Panc1 (cell line): ENCODE measurements at regions not wholly inside any gene's neighbourhood (a gene's known extent, or its start where the extent isn't known, plus 50 kb on each side); places are given as distances from the start of the nearest gene placed in this dataset.

ENCODE experiments used
- ATAC-seq: fragments of 200-7000 bp; cut with Tn5 transposase; 2 replicates; pipeline ENCODE4 v1.9.1; 2020; ENCODE audit warnings: mild to moderate bottlenecking, moderate library complexity
- BruUV-seq: library from RNA; stranded (reverse); fragments of 400-500 nt; replicated peaks from 2 replicates; lab custom pipeline; 2021; lab: Mats Ljungman, UMichigan
- CTCF ChIA-PET: fragments of 300-600 bp; sonication (Branson Sonifier 250); formaldehyde crosslinking; loops from one replicate; lab custom pipeline; 2022; ENCODE audit warnings: antibody characterized with exemption; lab: Charles Lee
- POLR2A ChIA-PET: fragments of 300-600 bp; sonication (Branson Sonifier 250); formaldehyde crosslinking; loops from one replicate; lab custom pipeline; 2022; ENCODE audit warnings: antibody characterized with exemption; lab: Charles Lee
- DNase-seq: peaks from one replicate; pipeline ENCODE4 v3.0.0-alpha.2; 2010; ENCODE audit warnings: low read depth, low spot score
- H3K27ac ChIP-seq: 2 replicates; pipeline ENCODE4 v1.5.1; 2011; ENCODE audit warnings: mild to moderate bottlenecking, low read length, inconsistent platforms
- H3K27me3 ChIP-seq: fragments of 200-500 bp; sonication (Bioruptor generic); 2 replicates; pipeline ENCODE4 v1.6.0; 2014; ENCODE audit warnings: low read length, inconsistent platforms; ENCODE audit not compliant: control insufficient read depth, insufficient read depth
- H3K36me3 ChIP-seq: fragments of 200-500 bp; sonication (Bioruptor generic); 2 replicates; pipeline ENCODE4 v1.5.1; 2014; ENCODE audit warnings: inconsistent platforms, mild to moderate bottlenecking, low read length, moderate library complexity; ENCODE audit not compliant: control insufficient read depth, insufficient read depth
- H3K4me1 ChIP-seq: 2 replicates; pipeline ENCODE4 v1.5.1; 2011; ENCODE audit warnings: inconsistent platforms, mild to moderate bottlenecking, low read length, moderate library complexity; ENCODE audit not compliant: control insufficient read depth, insufficient read depth
- H3K4me3 ChIP-seq, 2 experiments: 2 replicates each; pipeline ENCODE4 v1.5.1; 2011 to 2012; ENCODE audit warnings: low read depth in 2 of 2, low read length in 2 of 2, mild to moderate bottlenecking in 2 of 2, inconsistent platforms in 1 of 2, moderate library complexity in 1 of 2
- H3K9me3 ChIP-seq: fragments of 200-500 bp; sonication (Bioruptor generic); 2 replicates; pipeline ENCODE4 v1.5.1; 2014; ENCODE audit warnings: low read depth, mild to moderate bottlenecking, inconsistent platforms, low read length, moderate library complexity; ENCODE audit not compliant: control insufficient read depth, insufficient read depth
- POLR2AphosphoS5 ChIP-seq: IDR thresholded peaks from 2 replicates; pipeline ENCODE4 v1.6.1; 2012; ENCODE audit warnings: mild to moderate bottlenecking, low read depth, low read length, moderate library complexity
- SIN3A ChIP-seq: IDR thresholded peaks from 2 replicates; pipeline ENCODE4 v1.6.1; 2012; ENCODE audit warnings: low read depth, mild to moderate bottlenecking, low read length, moderate library complexity, borderline replicate concordance; ENCODE audit not compliant: insufficient read depth
- TCF7L2 ChIP-seq: IDR thresholded peaks from 2 replicates; pipeline ENCODE4 v1.6.1; 2011; ENCODE audit warnings: mild to moderate bottlenecking, low read depth, low read length, inconsistent platforms
- in situ Hi-C: cut with HindIII; loops from 2 replicates; pipeline ENCODE4 v1.10.0; 2016; ENCODE audit warnings: low sequenced_read_pairs, low pct_unique_long_range_greater_than_20kb
- intact Hi-C: fragments of 100-400 bp; cut with micrococcal nuclease; formaldehyde crosslinking; loops from one replicate; pipeline ENCODE4 v1.10.0; 2022; ENCODE audit not compliant: unreplicated experiment
- TF ChIP-seq, protein P1 (sequence below): fragments of 450-650 bp; IDR thresholded peaks from 2 replicates; pipeline ENCODE4 v1.5.1; 2017; ENCODE audit warnings: mild to moderate bottlenecking
- TF ChIP-seq, protein P2 (sequence below), 2 experiments: IDR thresholded peaks; 2 replicates each; pipeline ENCODE4 v1.6.1; 2011 to 2012; ENCODE audit warnings: low read depth in 2 of 2, control low read depth in 1 of 2, low read length in 1 of 2, mild to moderate bottlenecking in 1 of 2, moderate library complexity in 1 of 2; ENCODE audit not compliant: insufficient read depth in 1 of 2

DNA sequence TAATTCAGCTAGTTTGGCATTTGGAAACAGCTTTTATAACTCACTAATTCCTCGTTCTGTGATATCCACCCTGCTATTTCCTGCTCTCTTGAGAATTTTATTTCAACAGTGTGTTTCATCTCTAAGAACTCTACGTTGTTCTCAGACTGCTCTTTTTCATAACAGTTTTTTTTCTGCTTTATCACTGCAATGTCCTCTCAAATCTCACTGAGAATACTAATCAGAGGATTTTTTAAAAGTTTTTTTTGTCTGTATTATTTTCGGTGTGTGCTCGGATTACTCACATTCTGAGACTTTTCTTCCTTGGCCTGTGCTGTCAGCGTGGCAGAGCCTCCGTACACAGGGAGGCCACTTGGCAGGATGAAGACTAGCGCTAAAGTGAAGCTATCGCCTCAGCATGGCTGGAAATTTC, 59.4 kb upstream of the NEO1 start:
- H3K27me3 ChIP-seq, result 0 out of 2 replicates have a peak, but pooled peaks cover 1% of the 10 kb centered on the region
- DNase-seq (no peak), ATAC-seq (no peak)
- H3K27ac ChIP-seq, result no peak overlapping the region
- TF ChIP-seq SIN3A (no peak), POLR2AphosphoS5 (no peak), TCF7L2 (no peak)
- TF ChIP-seq, protein P1, sequence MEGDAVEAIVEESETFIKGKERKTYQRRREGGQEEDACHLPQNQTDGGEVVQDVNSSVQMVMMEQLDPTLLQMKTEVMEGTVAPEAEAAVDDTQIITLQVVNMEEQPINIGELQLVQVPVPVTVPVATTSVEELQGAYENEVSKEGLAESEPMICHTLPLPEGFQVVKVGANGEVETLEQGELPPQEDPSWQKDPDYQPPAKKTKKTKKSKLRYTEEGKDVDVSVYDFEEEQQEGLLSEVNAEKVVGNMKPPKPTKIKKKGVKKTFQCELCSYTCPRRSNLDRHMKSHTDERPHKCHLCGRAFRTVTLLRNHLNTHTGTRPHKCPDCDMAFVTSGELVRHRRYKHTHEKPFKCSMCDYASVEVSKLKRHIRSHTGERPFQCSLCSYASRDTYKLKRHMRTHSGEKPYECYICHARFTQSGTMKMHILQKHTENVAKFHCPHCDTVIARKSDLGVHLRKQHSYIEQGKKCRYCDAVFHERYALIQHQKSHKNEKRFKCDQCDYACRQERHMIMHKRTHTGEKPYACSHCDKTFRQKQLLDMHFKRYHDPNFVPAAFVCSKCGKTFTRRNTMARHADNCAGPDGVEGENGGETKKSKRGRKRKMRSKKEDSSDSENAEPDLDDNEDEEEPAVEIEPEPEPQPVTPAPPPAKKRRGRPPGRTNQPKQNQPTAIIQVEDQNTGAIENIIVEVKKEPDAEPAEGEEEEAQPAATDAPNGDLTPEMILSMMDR, result no peak
- TF ChIP-seq, protein P2, sequence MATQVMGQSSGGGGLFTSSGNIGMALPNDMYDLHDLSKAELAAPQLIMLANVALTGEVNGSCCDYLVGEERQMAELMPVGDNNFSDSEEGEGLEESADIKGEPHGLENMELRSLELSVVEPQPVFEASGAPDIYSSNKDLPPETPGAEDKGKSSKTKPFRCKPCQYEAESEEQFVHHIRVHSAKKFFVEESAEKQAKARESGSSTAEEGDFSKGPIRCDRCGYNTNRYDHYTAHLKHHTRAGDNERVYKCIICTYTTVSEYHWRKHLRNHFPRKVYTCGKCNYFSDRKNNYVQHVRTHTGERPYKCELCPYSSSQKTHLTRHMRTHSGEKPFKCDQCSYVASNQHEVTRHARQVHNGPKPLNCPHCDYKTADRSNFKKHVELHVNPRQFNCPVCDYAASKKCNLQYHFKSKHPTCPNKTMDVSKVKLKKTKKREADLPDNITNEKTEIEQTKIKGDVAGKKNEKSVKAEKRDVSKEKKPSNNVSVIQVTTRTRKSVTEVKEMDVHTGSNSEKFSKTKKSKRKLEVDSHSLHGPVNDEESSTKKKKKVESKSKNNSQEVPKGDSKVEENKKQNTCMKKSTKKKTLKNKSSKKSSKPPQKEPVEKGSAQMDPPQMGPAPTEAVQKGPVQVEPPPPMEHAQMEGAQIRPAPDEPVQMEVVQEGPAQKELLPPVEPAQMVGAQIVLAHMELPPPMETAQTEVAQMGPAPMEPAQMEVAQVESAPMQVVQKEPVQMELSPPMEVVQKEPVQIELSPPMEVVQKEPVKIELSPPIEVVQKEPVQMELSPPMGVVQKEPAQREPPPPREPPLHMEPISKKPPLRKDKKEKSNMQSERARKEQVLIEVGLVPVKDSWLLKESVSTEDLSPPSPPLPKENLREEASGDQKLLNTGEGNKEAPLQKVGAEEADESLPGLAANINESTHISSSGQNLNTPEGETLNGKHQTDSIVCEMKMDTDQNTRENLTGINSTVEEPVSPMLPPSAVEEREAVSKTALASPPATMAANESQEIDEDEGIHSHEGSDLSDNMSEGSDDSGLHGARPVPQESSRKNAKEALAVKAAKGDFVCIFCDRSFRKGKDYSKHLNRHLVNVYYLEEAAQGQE (IDR thresholded peaks at IDR 0.05; ENCODE audit: insufficient read depth in 1 of 2, low read depth in 2 of 2, low read length in 1 of 2), result no peak
- H3K36me3 ChIP-seq, result no peaks in the 10 kb centered on the region
- ChIA-PET POLR2A (no interaction called here), CTCF (interaction anchor here (0.6 kb wide), 1 partner anchor 288 kb away, joined by 8 read pairs; no protein-coding TSS in a partner anchor)
- H3K4me3 ChIP-seq, result no peak overlapping the region
- no peaks in the 10 kb centered on the region for H3K9me3 ChIP-seq
- no peaks in the 10 kb centered on the region for H3K4me1 ChIP-seq
- in situ Hi-C loops, result no loop called here
- intact Hi-C loops, result no loop called here
- no TSS peak for BruUV-seq

DNA sequence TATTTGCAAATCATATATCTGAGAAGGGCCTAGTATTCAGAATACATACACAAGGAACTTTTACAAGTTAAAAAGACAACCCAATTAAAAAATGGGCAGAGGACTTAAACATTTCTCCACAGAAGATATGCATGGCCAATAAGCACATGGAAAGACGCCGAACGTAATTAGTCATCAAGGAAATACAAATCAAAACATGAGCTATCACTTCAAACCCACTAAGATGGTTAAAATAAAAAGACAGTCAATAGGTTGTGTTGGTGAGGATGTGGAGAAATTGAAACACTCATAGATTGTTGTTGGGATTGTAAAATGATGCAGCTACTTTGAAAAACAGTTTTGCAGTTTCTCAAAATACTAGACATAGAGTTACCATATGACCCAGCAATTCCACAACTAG, 61.2 kb upstream of the NEO1 start:
- BruUV-seq, result no TSS peak
- TF ChIP-seq POLR2AphosphoS5 (no peak), TCF7L2 (no peak), SIN3A (no peak)
- TF ChIP-seq, protein P1, result no peak
- TF ChIP-seq, protein P2 (IDR thresholded peaks at IDR 0.05; ENCODE audit: insufficient read depth in 1 of 2, low read depth in 2 of 2, low read length in 1 of 2), result no peak
- intact Hi-C loops, result no loop called here
- ATAC-seq (no peak), DNase-seq (no peak)
- ChIA-PET POLR2A (interaction anchor here (0.6 kb wide), 1 partner anchor 94 kb away, joined by 4 read pairs; no protein-coding TSS in a partner anchor), CTCF (no interaction called here)
- Histone ChIP-seq H3K4me3 (no peak overlapping the region), H3K27ac (no peak overlapping the region), H3K27me3 (no peaks in the 10 kb centered on the region), H3K9me3 (no peaks in the 10 kb centered on the region), H3K36me3 (no peaks in the 10 kb centered on the region), H3K4me1 (no peaks in the 10 kb centered on the region)
- in situ Hi-C loops, result no loop called here
